Fibroblast of mammary gland (primary cell): ENCODE measurements at regions not wholly inside any gene's neighbourhood (a gene's known extent, or its start where the extent isn't known, plus 50 kb on each side); places are given as distances from the start of the nearest gene placed in this dataset.

Source experiments
- DNase-seq: peaks from one replicate; pipeline ENCODE4 v3.0.0-alpha.2; 2010; ENCODE audit warnings: low read depth
- H3K4me3 ChIP-seq: 2 replicates; pipeline ENCODE4 v1.5.1; 2011; ENCODE audit warnings: low read depth, mild to moderate bottlenecking, low read length, moderate library complexity; ENCODE audit not compliant: control insufficient read depth
- TF ChIP-seq, protein P1 (sequence below): conservative IDR thresholded peaks from 2 replicates; pipeline ENCODE4 v1.5.1; 2011; ENCODE audit warnings: low read depth, low read length, inconsistent platforms; ENCODE audit not compliant: control insufficient read depth, insufficient read depth

DNA sequence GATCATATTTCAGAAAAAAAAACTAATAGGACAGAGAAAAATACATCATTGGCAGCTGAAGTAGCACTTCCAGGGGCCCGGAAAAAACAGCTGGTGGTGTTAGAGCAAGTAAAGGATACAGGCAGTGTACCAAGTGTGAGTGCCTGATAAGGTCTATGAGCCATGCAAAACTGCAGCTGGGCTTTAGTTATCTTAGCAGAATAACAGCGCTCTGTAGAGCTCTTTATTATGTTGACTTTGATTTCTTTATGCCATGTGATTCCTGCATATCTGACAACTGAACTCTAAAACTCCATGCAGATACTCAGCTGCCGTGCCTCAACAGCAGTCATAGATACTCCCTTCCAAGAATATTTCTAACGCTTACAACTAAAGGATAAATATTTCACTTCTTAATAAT, 119.5 kb downstream of the CAAP1 start:
- TF ChIP-seq, protein P1, sequence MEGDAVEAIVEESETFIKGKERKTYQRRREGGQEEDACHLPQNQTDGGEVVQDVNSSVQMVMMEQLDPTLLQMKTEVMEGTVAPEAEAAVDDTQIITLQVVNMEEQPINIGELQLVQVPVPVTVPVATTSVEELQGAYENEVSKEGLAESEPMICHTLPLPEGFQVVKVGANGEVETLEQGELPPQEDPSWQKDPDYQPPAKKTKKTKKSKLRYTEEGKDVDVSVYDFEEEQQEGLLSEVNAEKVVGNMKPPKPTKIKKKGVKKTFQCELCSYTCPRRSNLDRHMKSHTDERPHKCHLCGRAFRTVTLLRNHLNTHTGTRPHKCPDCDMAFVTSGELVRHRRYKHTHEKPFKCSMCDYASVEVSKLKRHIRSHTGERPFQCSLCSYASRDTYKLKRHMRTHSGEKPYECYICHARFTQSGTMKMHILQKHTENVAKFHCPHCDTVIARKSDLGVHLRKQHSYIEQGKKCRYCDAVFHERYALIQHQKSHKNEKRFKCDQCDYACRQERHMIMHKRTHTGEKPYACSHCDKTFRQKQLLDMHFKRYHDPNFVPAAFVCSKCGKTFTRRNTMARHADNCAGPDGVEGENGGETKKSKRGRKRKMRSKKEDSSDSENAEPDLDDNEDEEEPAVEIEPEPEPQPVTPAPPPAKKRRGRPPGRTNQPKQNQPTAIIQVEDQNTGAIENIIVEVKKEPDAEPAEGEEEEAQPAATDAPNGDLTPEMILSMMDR: no peak
- no peak overlapping the region for H3K4me3 ChIP-seq
- DNase-seq: no peak

DNA sequence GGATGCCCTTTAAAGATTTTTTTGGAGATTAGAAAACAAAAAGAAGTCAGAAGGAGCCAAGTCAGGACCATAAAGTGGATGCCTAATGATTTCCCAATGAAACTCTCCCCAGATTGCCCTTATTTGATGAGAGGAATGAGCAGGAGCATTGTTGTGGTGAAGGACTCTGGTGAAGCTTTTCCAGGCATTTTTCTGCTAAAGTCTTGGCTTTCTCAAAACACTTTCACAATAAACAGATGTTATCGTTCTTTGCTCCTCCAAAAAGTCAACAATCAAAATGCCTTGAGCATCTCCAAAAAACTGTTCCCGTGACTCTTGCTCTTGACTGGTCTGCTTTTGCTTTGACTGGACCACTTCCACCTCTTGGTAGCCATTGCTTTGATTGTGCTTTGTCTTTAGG, 121.8 kb downstream of the CAAP1 start:
- TF ChIP-seq, protein P1: no peak
- DNase-seq: peak; percentile 19
- no peak overlapping the region for H3K4me3 ChIP-seq

DNA sequence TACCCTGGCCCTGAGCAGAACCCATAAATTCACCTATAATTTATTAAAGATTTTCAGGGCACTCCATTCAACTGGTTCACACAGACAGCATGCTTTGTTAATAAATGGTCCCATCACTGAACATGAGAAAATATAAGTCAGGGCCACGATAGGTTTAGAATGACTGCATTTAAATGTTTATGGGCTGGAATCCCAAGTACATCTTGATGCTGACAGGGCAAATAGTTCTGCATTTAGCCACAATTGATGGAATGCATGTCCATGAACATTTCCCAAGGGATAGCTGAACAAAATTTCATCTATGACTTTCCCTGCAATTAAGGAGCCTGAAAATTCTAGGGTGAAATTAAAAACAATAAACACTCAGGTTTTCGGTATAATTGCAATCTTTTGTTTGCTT, 124.5 kb downstream of the CAAP1 start:
- peak; percentile 33 for DNase-seq
- TF ChIP-seq, protein P1: no peak
- no peak overlapping the region for H3K4me3 ChIP-seq

DNA sequence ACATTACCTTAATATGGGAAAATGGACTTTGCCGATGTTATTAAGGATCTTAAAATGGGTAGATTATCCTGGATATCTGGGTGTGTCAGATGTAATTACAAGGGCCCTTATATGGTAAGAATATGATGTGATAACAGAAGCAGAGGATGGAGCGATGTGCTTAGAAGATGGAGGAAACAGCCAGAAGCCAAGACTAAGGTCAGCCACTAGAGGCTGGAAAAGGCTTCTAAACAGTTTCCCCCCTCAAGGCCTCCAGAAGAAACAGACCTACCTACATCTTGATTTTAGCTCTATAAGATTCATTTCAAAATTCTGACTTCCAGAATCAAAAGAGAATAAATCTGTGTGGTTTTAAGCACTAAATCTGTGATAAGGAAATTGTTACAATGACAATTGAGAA, 131.9 kb downstream of the CAAP1 start:
- TF ChIP-seq, protein P1: no peak
- no peak for DNase-seq
- H3K4me3 ChIP-seq: no peak overlapping the region

DNA sequence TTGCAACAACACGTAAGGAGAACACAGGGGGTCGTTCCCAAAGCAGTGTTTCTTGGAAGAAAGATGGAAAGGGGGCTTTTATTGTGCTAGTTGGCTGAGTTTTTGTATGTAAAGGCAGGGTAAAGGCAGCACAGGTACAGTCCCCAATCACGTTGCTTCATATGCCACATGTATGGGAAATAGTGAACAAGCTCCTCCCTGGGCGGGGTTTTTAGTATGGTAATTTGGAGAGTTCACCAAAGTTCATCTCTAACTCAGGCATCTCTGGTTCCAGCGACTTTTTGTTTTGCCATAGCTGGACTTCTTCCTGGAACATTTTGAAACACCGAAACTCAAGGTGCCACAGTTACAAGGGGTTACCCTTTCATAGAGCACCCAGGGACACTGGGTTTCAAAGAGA, 133.9 kb downstream of the CAAP1 start:
- TF ChIP-seq, protein P1: no peak
- DNase-seq: no peak
- H3K4me3 ChIP-seq: no peak overlapping the region

DNA sequence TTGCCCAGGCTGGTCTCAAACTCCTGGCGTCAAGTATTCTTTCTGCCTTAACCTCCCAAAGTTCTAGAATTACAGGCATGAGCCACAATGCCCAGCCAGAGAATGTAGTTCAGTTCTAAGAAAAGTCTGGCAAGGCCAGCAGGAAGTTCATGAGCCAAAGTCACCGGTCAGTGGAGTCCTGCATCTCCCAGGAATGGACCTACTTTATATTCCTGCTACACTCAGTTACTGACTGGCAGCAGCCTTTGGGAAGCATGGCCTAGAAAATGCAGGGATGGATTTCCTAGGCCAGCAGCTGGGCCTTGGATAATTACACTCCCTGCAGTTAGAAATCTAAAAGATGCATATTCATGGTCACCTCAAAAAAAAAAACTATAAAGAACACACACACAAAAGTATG, 135.7 kb downstream of the CAAP1 start:
- DNase-seq: no peak
- TF ChIP-seq, protein P1: no peak
- H3K4me3 ChIP-seq: no peak overlapping the region

DNA sequence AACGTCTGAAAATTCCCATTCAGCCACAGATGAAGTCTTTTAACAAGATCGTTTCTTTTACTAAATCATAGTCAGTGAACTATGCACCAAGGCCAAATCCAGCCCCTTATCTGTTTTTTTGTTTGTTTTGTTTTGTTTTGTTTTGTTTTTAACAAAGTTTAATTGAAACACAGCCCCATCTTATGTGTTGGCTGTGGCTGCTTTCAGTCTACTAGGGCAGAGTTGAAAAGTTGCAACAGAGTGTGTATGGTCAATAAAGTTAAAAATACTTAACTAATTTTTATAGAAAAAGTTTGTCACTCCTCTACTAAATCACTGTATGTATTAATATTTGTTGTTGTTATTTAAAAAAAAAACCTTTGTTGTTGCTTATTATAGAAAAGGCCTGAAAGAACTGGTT, 137.1 kb downstream of the CAAP1 start:
- TF ChIP-seq, protein P1: no peak
- no peak for DNase-seq

More for the DNA sequence above, 137.1 kb downstream of the CAAP1 start:
- H3K4me3 ChIP-seq: no peak overlapping the region
